Activated naive CD4-positive, alpha-beta T cell treated with anti-CD3 and anti-CD28 coated beads for 36 hours (primary cell): ENCODE measurements at regions not wholly inside any gene's neighbourhood (a gene's known extent, or its start where the extent isn't known, plus 50 kb on each side); places are given as distances from the start of the nearest gene placed in this dataset.

ENCODE experiments used
- CTCF ChIA-PET: fragments of 350-600 bp; sonication (Branson Sonifier 250); formaldehyde crosslinking; loops from one replicate; lab custom pipeline; 2021; ENCODE audit warnings: antibody characterized with exemption; lab: Charles Lee
- DNase-seq: peaks from one replicate; pipeline ENCODE4 v3.0.0-alpha.2; 2020
- H3K27ac Mint-ChIP-seq: one replicate; pipeline ENCODE4 v1.8.0; 2021; ENCODE audit warnings: mild to moderate bottlenecking, mixed read lengths
- H3K27me3 Mint-ChIP-seq: one replicate; pipeline ENCODE4 v1.8.0; 2021; ENCODE audit warnings: low read depth, mixed read lengths
- H3K36me3 Mint-ChIP-seq: one replicate; pipeline ENCODE4 v1.8.0; 2021; ENCODE audit warnings: low read depth, mixed read lengths
- H3K4me1 Mint-ChIP-seq: one replicate; pipeline ENCODE4 v1.8.0; 2021; ENCODE audit warnings: low read depth, mixed read lengths
- H3K4me3 Mint-ChIP-seq: one replicate; pipeline ENCODE4 v1.8.0; 2021; ENCODE audit warnings: mild to moderate bottlenecking, moderate library complexity, mixed read lengths
- H3K9me3 Mint-ChIP-seq: one replicate; pipeline ENCODE4 v1.8.0; 2021; ENCODE audit warnings: mixed read lengths
- intact Hi-C: fragments of 100-400 bp; cut with micrococcal nuclease; formaldehyde crosslinking; loops from one replicate; pipeline ENCODE4 v1.15.1; 2023

GRCh38 chr2:18911416-18911815 is 322.0 kb upstream of the NT5C1B start:
- Mint-ChIP-seq H3K27ac (no peak overlapping the region), H3K36me3 (peaks cover 2% of the 10 kb centered on the region), H3K9me3 (no peaks in the 10 kb centered on the region), H3K4me1 (no peaks in the 10 kb centered on the region), H3K4me3 (no peak overlapping the region), H3K27me3 (no peaks in the 10 kb centered on the region)
- intact Hi-C loops: no loop called here
- CTCF ChIA-PET: no interaction called here
- no peak for DNase-seq

GRCh38 chr2:18910843-18911242 is 321.5 kb upstream of the NT5C1B start:
- CTCF ChIA-PET: no interaction called here
- H3K9me3 Mint-ChIP-seq: peaks cover 2% of the 10 kb centered on the region
- no peaks in the 10 kb centered on the region for H3K27me3 Mint-ChIP-seq
- no peak for DNase-seq
- H3K4me1 Mint-ChIP-seq: no peaks in the 10 kb centered on the region
- H3K27ac Mint-ChIP-seq: no peak overlapping the region
- intact Hi-C loops: no loop called here
- H3K4me3 Mint-ChIP-seq: no peak overlapping the region
- H3K36me3 Mint-ChIP-seq: peaks cover 4% of the 10 kb centered on the region

GRCh38 chr2:18907937-18908336 is 318.6 kb upstream of the NT5C1B start:
- peaks cover 3% of the 10 kb centered on the region for H3K9me3 Mint-ChIP-seq
- H3K27ac Mint-ChIP-seq: no peak overlapping the region
- H3K4me3 Mint-ChIP-seq: no peak overlapping the region
- no peaks in the 10 kb centered on the region for H3K27me3 Mint-ChIP-seq
- no peaks in the 10 kb centered on the region for H3K4me1 Mint-ChIP-seq
- H3K36me3 Mint-ChIP-seq: peaks cover 5% of the 10 kb centered on the region
- CTCF ChIA-PET: no interaction called here
- DNase-seq: no peak
- intact Hi-C loops: no loop called here

GRCh38 chr2:18907508-18907907 is 318.1 kb upstream of the NT5C1B start:
- no peak for DNase-seq

GRCh38 chr2:18903750-18904149 is 314.4 kb upstream of the NT5C1B start:
- Mint-ChIP-seq H3K9me3 (peaks cover 3% of the 10 kb centered on the region), H3K27me3 (no peaks in the 10 kb centered on the region), H3K4me1 (no peaks in the 10 kb centered on the region), H3K4me3 (no peak overlapping the region), H3K27ac (no peak overlapping the region), H3K36me3 (peaks cover 5% of the 10 kb centered on the region)
- intact Hi-C loops: no loop called here
- DNase-seq: no peak
- CTCF ChIA-PET: no interaction called here

More at GRCh38 chr2:18907508-18907907, 318.1 kb upstream of the NT5C1B start:
- Mint-ChIP-seq H3K27me3 (no peaks in the 10 kb centered on the region), H3K36me3 (peaks cover 5% of the 10 kb centered on the region), H3K4me1 (no peaks in the 10 kb centered on the region), H3K9me3 (peaks cover 3% of the 10 kb centered on the region), H3K4me3 (no peak overlapping the region), H3K27ac (no peak overlapping the region)
- intact Hi-C loops: no loop called here
- CTCF ChIA-PET: no interaction called here

GRCh38 chr2:18901242-18901641 is 311.9 kb upstream of the NT5C1B start:
- intact Hi-C loops: no loop called here
- H3K27ac Mint-ChIP-seq: no peak overlapping the region
- H3K4me3 Mint-ChIP-seq: no peak overlapping the region
- no peak for DNase-seq
- no peaks in the 10 kb centered on the region for H3K27me3 Mint-ChIP-seq
- H3K9me3 Mint-ChIP-seq: peaks cover 3% of the 10 kb centered on the region
- H3K4me1 Mint-ChIP-seq: no peaks in the 10 kb centered on the region
- H3K36me3 Mint-ChIP-seq: peaks cover 3% of the 10 kb centered on the region
- CTCF ChIA-PET: interaction anchor here (0.8 kb wide), 1 partner anchor 15 kb away, joined by 3 read pairs; no protein-coding TSS in a partner anchor

GRCh38 chr2:18900691-18901141 is 311.3 kb upstream of the NT5C1B start:
- H3K9me3 Mint-ChIP-seq: peaks cover 1% of the 10 kb centered on the region
- no peak overlapping the region for H3K4me3 Mint-ChIP-seq
- H3K36me3 Mint-ChIP-seq: peaks cover 1% of the 10 kb centered on the region
- no peaks in the 10 kb centered on the region for H3K27me3 Mint-ChIP-seq
- DNase-seq: no peak
- H3K4me1 Mint-ChIP-seq: no peaks in the 10 kb centered on the region
- H3K27ac Mint-ChIP-seq: no peak overlapping the region
- intact Hi-C loops: no loop called here
- CTCF ChIA-PET: interaction anchor here (0.8 kb wide), 1 partner anchor 16 kb away, joined by 3 read pairs; no protein-coding TSS in a partner anchor

- CTCF ChIA-PET: no interaction called here
- Mint-ChIP-seq H3K27me3 (no peaks in the 10 kb centered on the region), H3K9me3 (no peaks in the 10 kb centered on the region), H3K36me3 (peaks cover 1% of the 10 kb centered on the region), H3K4me3 (no peak overlapping the region), H3K4me1 (no peaks in the 10 kb centered on the region), H3K27ac (no peak overlapping the region)
- intact Hi-C loops: no loop called here
- no peak for DNase-seq
These were observed 310.4 kb upstream of the NT5C1B start for GRCh38 chr2:18899725-18900124.

- H3K27me3 Mint-ChIP-seq: no peaks in the 10 kb centered on the region
- CTCF ChIA-PET: no interaction called here
- peaks cover 1% of the 10 kb centered on the region for H3K36me3 Mint-ChIP-seq
- H3K27ac Mint-ChIP-seq: no peak overlapping the region
- intact Hi-C loops: no loop called here
- no peak overlapping the region for H3K4me3 Mint-ChIP-seq
- H3K4me1 Mint-ChIP-seq: no peaks in the 10 kb centered on the region
- no peak for DNase-seq
- no peaks in the 10 kb centered on the region for H3K9me3 Mint-ChIP-seq
These were observed 308.9 kb upstream of the NT5C1B start for GRCh38 chr2:18898271-18898670.

GRCh38 chr2:18896125-18896764 is 306.9 kb upstream of the NT5C1B start:
- Mint-ChIP-seq H3K4me1 (no peaks in the 10 kb centered on the region), H3K27ac (no peak overlapping the region), H3K27me3 (no peaks in the 10 kb centered on the region), H3K9me3 (no peaks in the 10 kb centered on the region), H3K4me3 (no peak overlapping the region), H3K36me3 (peaks cover 1% of the 10 kb centered on the region)
- no peak for DNase-seq
- CTCF ChIA-PET: no interaction called here
- intact Hi-C loops: no loop called here

GRCh38 chr2:18891600-18892345 is 302.4 kb upstream of the NT5C1B start:
- no peak overlapping the region for H3K4me3 Mint-ChIP-seq
- no peaks in the 10 kb centered on the region for H3K27me3 Mint-ChIP-seq
- H3K36me3 Mint-ChIP-seq: peaks cover 1% of the 10 kb centered on the region
- intact Hi-C loops: no loop called here
- DNase-seq: no peak
- no peaks in the 10 kb centered on the region for H3K9me3 Mint-ChIP-seq
- no peak overlapping the region for H3K27ac Mint-ChIP-seq
- H3K4me1 Mint-ChIP-seq: no peaks in the 10 kb centered on the region
- CTCF ChIA-PET: no interaction called here

- Mint-ChIP-seq H3K4me1 (no peaks in the 10 kb centered on the region), H3K4me3 (no peak overlapping the region), H3K27ac (no peak overlapping the region), H3K36me3 (no peaks in the 10 kb centered on the region), H3K9me3 (no peaks in the 10 kb centered on the region), H3K27me3 (no peaks in the 10 kb centered on the region)
- CTCF ChIA-PET: no interaction called here
- intact Hi-C loops: no loop called here
- no peak for DNase-seq
These were observed 300.4 kb upstream of the NT5C1B start for GRCh38 chr2:18889565-18890332.
